Parathyroid adenoma (tissue), 2 donors: ENCODE measurements at regions not wholly inside any gene's neighbourhood (a gene's known extent, or its start where the extent isn't known, plus 50 kb on each side); places are given as distances from the start of the nearest gene placed in this dataset.

Experiments used
- H2AFZ ChIP-seq: fragments of 300-600 bp; sonication (generic); one replicate; pipeline ENCODE4 v1.7.0; 2017; ENCODE audit warnings: antibody characterized with exemption, mild to moderate bottlenecking
- H3K27ac ChIP-seq: fragments of 300-600 bp; sonication (generic); one replicate; pipeline ENCODE4 v1.7.0; 2017
- H3K27me3 ChIP-seq: fragments of 300-600 bp; sonication (generic); one replicate; pipeline ENCODE4 v1.7.0; 2017; ENCODE audit warnings: low read length; ENCODE audit not compliant: control insufficient read depth, insufficient read depth
- H3K36me3 ChIP-seq: fragments of 300-600 bp; sonication (generic); one replicate; pipeline ENCODE4 v1.7.0; 2017; ENCODE audit warnings: low read length; ENCODE audit not compliant: control insufficient read depth, insufficient read depth
- H3K4me1 ChIP-seq: fragments of 300-600 bp; sonication (generic); one replicate; pipeline ENCODE4 v1.7.0; 2017; ENCODE audit warnings: control low read depth
- H3K4me2 ChIP-seq: fragments of 300-600 bp; sonication (generic); one replicate; pipeline ENCODE4 v1.7.0; 2017; ENCODE audit warnings: low read length
- H3K4me3 ChIP-seq: fragments of 300-600 bp; sonication (generic); one replicate; pipeline ENCODE4 v1.7.0; 2017; ENCODE audit warnings: low read depth, low read length
- H3K79me2 ChIP-seq: fragments of 300-600 bp; sonication (generic); one replicate; pipeline ENCODE4 v1.7.0; 2017; ENCODE audit warnings: control low read depth
- H3K9ac ChIP-seq: fragments of 300-600 bp; sonication (generic); one replicate; pipeline ENCODE4 v1.7.0; 2017; ENCODE audit warnings: mild to moderate bottlenecking
- H3K9me3 ChIP-seq: fragments of 300-600 bp; sonication (generic); one replicate; pipeline ENCODE4 v1.7.0; 2017; ENCODE audit warnings: low read length; ENCODE audit not compliant: control insufficient read depth
- TF ChIP-seq, protein P1 (sequence below): fragments of 300-600 bp; sonication (generic); IDR thresholded peaks from one replicate; pipeline ENCODE4 v1.7.0; 2017; ENCODE audit warnings: antibody characterized with exemption, mild to moderate bottlenecking
- donor health status: primary hyperparathyroidism.

DNA sequence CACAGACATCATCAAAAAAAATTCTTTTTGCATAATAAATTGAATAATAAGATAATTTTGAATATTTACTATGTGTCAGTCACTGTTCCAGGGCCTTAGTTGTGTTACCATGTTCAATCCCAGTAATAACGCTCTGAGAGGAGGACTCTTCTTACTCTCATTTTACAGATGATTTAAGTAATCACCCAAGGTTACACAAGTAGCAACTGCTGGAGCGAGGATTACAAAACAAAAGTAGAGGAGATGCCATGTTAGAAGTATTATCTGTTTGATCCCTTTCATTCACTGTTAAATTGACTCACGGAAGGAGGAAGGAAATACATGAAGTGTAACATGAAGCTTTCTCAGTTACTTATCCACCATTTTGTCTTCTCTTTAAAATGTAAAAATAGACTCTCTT lies 412.8 kb downstream of the NFIB start:
- Histone ChIP-seq H3K27ac (peak overlapping the region; percentile 33), H3K4me2 (no peak overlapping the region), H3K9me3 (peaks cover 3% of the 10 kb centered on the region), H2AFZ (no peak overlapping the region), H3K4me3 (no peak overlapping the region), H3K36me3 (no peaks in the 10 kb centered on the region), H3K27me3 (no peaks in the 10 kb centered on the region), H3K4me1 (no peaks in the 10 kb centered on the region), H3K9ac (no peak overlapping the region), H3K79me2 (no peaks in the 10 kb centered on the region)
- TF ChIP-seq, protein P1, sequence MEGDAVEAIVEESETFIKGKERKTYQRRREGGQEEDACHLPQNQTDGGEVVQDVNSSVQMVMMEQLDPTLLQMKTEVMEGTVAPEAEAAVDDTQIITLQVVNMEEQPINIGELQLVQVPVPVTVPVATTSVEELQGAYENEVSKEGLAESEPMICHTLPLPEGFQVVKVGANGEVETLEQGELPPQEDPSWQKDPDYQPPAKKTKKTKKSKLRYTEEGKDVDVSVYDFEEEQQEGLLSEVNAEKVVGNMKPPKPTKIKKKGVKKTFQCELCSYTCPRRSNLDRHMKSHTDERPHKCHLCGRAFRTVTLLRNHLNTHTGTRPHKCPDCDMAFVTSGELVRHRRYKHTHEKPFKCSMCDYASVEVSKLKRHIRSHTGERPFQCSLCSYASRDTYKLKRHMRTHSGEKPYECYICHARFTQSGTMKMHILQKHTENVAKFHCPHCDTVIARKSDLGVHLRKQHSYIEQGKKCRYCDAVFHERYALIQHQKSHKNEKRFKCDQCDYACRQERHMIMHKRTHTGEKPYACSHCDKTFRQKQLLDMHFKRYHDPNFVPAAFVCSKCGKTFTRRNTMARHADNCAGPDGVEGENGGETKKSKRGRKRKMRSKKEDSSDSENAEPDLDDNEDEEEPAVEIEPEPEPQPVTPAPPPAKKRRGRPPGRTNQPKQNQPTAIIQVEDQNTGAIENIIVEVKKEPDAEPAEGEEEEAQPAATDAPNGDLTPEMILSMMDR: no peak

DNA sequence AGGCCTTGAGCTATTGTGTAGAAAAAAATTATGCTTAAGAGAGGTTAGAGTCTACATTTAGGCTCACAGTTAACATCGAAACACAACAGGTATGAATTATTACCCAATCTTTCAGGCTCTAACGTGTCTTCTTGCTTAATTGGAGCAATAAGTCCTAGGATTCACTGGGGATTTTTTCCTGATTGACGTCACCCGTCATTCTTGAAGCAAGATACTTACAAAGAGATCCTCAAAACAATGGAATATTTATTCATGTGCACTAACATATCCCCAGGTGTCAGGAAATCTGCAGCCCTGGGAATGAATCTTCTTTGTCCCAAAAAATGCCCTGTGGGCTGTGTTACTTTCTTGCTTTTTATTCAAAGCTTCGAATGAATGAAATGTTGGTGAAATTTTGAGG lies 413.5 kb downstream of the NFIB start:
- H3K27ac ChIP-seq: peak overlapping the region; percentile 33

DNA sequence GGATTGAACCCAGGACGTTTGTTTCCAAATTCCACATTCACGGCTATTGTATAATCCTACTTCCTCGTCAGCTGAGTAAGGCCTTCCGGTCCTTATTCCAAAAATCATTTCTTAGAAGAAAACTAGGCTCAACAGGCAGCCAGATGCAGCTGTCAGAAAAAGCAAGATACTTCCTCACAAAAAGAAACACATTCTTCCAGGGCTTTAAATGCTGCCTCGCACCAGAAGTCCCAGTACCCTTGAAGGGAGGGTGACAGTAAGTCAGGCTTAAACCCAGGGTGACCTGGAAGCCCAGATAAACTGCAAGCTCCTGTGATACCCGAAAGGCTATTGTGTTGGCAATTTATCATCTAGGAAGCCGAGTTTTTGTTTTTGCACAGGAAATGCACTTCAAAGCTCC lies 414.0 kb downstream of the NFIB start:
- Histone ChIP-seq H3K9me3 (no peaks in the 10 kb centered on the region), H3K4me1 (no peaks in the 10 kb centered on the region), H3K27me3 (no peaks in the 10 kb centered on the region), H3K27ac (peak overlapping the region; percentile 56), H3K9ac (no peak overlapping the region), H3K4me3 (no peak overlapping the region), H3K36me3 (no peaks in the 10 kb centered on the region), H3K79me2 (no peaks in the 10 kb centered on the region), H2AFZ (no peak overlapping the region), H3K4me2 (no peak overlapping the region)
- TF ChIP-seq, protein P1: no peak

More for the DNA sequence above, 413.5 kb downstream of the NFIB start:
- H2AFZ ChIP-seq: no peak overlapping the region
- TF ChIP-seq, protein P1: no peak
- H3K9me3 ChIP-seq: no peaks in the 10 kb centered on the region
- H3K27me3 ChIP-seq: no peaks in the 10 kb centered on the region
- H3K4me3 ChIP-seq: no peak overlapping the region
- no peaks in the 10 kb centered on the region for H3K79me2 ChIP-seq
- H3K36me3 ChIP-seq: no peaks in the 10 kb centered on the region
- H3K4me1 ChIP-seq: no peaks in the 10 kb centered on the region
- H3K9ac ChIP-seq: no peak overlapping the region
- H3K4me2 ChIP-seq: no peak overlapping the region

DNA sequence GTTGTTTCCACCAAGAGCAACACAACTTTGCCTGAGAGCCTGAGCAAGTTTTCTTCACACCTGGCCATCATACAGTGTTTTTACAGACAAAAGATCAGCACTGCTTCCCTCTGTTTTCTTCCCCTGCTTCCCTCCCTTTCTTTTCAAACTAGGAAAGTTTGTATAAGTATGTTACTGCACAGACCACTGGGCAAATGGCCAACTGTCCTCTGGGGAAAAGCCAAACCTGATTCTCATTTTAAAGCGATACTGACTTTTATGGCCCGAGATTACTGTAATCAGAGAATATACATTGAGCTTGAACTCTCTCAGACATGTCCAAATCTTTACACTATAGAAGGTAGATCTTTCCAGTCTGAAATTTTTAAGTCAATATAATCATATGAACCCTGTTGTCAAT lies 415.0 kb downstream of the NFIB start:
- Histone ChIP-seq H3K79me2 (no peaks in the 10 kb centered on the region), H3K4me2 (no peak overlapping the region), H3K9ac (no peak overlapping the region), H3K9me3 (no peaks in the 10 kb centered on the region), H3K36me3 (no peaks in the 10 kb centered on the region), H2AFZ (no peak overlapping the region), H3K27me3 (no peaks in the 10 kb centered on the region), H3K4me3 (no peak overlapping the region), H3K4me1 (no peaks in the 10 kb centered on the region), H3K27ac (no peak overlapping the region)
- TF ChIP-seq, protein P1: no peak
